Thyroid gland (tissue), 4 donors: ENCODE measurements at regions not wholly inside any gene's neighbourhood (a gene's known extent, or its start where the extent isn't known, plus 50 kb on each side); places are given as distances from the start of the nearest gene placed in this dataset.

Source experiments
- DNase-seq, 2 donors: peaks; one replicate each; pipeline ENCODE4 v3.0.0-alpha.2; 2019
- H3K27ac ChIP-seq, 3 donors: fragments of 200-600 bp; sonication (generic); 1 replicate in 2 of 3; 2 replicates in 1 of 3; pipeline ENCODE4 v1.5.1; 2016 to 2019; ENCODE audit warnings: mild to moderate bottlenecking in 1 of 3, moderate library complexity in 1 of 3
- H3K27me3 ChIP-seq: fragments of 200-600 bp; sonication (generic); one replicate; pipeline ENCODE4 v1.5.1; 2019
- H3K36me3 ChIP-seq, 2 donors: fragments of 200-600 bp; sonication (generic); one replicate each; pipeline ENCODE4 v1.5.1; 2016 to 2019
- H3K4me1 ChIP-seq, 2 donors: fragments of 200-600 bp; sonication (generic); one replicate each; pipeline ENCODE4 v1.5.1; 2017 to 2019
- H3K4me3 ChIP-seq, 3 donors: fragments of 200-600 bp; sonication (generic); replicated peaks in 1 of 3; 1 replicate in 2 of 3; 2 replicates in 1 of 3; pipeline ENCODE4 v1.5.1; 2016; ENCODE audit warnings: mild to moderate bottlenecking in 1 of 3
- H3K9me3 ChIP-seq: fragments of 200-600 bp; sonication (generic); one replicate; pipeline ENCODE4 v1.5.1; 2017
- POLR2A ChIP-seq, 2 donors: fragments of 450-650 bp; IDR thresholded peaks; one replicate each; pipeline ENCODE4 v1.6.1; 2017; ENCODE audit warnings: antibody characterized with exemption in 2 of 2, mild to moderate bottlenecking in 2 of 2, moderate library complexity in 1 of 2
- WGBS, 2 donors: methylation state at CpG; one replicate each; pipeline ENCODE4 v1.1.5; 2017; 5-methylcytosine and 5-hydroxymethylcytosine counted together
- intact Hi-C: fragments of 100-400 bp; cut with DNase I; formaldehyde crosslinking; loops from one replicate; pipeline ENCODE4 v1.15.1; 2023
- TF ChIP-seq, protein P1 (sequence below), 6 experiments: fragments of 200-600 bp in 3 of 6; fragments of 450-650 bp in 3 of 6; sonication (generic) in 3 of 6; IDR thresholded peaks; one replicate each; pipeline ENCODE4 v1.5.1; 2016 to 2019; ENCODE audit warnings: antibody characterized with exemption in 6 of 6, mild to moderate bottlenecking in 2 of 6, inconsistent platforms in 1 of 6, moderate library complexity in 1 of 6

DNA sequence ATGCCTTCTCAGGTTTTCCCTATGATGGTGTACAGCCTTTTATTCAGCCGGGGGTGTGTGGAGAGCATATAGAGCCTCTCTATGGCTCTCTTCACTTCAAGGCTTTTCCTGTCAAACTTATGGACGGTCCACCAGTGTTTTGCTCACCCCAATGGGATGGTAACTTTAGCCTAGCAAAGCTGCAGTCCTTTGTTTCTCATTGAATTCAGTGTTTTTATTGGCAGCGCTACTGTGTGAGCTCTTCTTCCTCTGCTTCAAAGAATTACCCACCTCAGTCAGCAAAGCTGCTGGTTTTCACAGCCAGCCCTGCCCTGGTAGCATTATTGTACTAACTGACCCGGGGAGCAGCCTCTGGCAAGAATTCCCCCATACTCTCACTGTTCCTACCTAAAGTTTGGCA lies 145.3 kb upstream of the RRP15 start:
- no peaks in the 10 kb centered on the region for H3K9me3 ChIP-seq
- no peaks in the 10 kb centered on the region for H3K27me3 ChIP-seq
- H3K36me3 ChIP-seq = no peaks in the 10 kb centered on the region
- H3K27ac ChIP-seq = no peak overlapping the region
- intact Hi-C loops = no loop called here
- 26 to 36% methylated on average over 4 of the region's 4 CpGs for WGBS, 2 donors
- no peaks in the 10 kb centered on the region for H3K4me1 ChIP-seq
- no peak for TF ChIP-seq POLR2A (IDR thresholded peaks at IDR 0.05)
- TF ChIP-seq, protein P1, sequence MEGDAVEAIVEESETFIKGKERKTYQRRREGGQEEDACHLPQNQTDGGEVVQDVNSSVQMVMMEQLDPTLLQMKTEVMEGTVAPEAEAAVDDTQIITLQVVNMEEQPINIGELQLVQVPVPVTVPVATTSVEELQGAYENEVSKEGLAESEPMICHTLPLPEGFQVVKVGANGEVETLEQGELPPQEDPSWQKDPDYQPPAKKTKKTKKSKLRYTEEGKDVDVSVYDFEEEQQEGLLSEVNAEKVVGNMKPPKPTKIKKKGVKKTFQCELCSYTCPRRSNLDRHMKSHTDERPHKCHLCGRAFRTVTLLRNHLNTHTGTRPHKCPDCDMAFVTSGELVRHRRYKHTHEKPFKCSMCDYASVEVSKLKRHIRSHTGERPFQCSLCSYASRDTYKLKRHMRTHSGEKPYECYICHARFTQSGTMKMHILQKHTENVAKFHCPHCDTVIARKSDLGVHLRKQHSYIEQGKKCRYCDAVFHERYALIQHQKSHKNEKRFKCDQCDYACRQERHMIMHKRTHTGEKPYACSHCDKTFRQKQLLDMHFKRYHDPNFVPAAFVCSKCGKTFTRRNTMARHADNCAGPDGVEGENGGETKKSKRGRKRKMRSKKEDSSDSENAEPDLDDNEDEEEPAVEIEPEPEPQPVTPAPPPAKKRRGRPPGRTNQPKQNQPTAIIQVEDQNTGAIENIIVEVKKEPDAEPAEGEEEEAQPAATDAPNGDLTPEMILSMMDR (IDR thresholded peaks at IDR 0.05) = no peak
- no peak overlapping the region for H3K4me3 ChIP-seq
- DNase-seq = peak in 1 of 2 donors; percentile 10

DNA sequence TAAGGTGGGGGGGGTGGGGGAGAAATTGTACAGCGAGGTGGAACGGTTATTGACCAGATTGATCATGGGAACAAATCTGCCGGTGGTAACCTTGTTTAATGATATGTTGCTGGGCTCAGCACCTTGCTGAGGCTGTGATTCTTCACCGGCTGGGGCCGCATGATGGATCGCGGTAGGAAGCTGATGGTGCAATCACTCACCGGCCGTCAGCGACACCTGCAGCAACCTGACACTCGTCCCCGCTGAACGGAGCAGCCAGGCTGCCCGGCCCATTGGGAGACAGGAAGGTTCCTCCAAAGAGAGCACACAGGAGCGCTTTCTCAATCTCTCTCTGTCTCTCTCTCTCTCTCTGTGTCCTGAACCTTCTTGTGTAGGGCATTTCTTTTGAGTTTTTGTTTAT lies 128.5 kb upstream of the RRP15 start:
- H3K36me3 ChIP-seq = no peaks in the 10 kb centered on the region

DNA sequence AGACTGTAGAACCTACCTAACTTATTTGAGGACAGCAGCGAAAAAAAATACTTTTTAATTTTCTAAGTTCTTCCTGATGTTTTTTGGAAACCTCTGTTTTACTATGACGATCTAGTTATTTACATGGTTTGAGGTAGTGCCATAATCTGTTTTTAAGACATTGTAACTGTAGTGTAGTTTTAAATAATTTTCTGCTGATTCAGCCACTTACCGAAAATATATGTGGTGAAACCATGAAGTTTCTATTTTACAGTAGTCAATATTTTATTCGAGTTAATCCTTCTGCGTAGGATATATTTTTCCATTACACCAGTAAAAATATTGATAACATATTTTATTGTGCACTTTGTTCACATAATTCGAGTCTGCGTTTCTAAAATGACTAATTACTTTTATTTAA lies 121.7 kb upstream of the RRP15 start:
- H3K27me3 ChIP-seq = no peaks in the 10 kb centered on the region
- 79% methylated on average over 7 of the region's 7 CpGs for WGBS, 2 donors
- H3K36me3 ChIP-seq = no peaks in the 10 kb centered on the region
- H3K9me3 ChIP-seq = no peaks in the 10 kb centered on the region
- intact Hi-C loops = no loop called here
- no peak overlapping the region for H3K27ac ChIP-seq
- DNase-seq = no peak
- no peaks in the 10 kb centered on the region for H3K4me1 ChIP-seq
- TF ChIP-seq, protein P1 (IDR thresholded peaks at IDR 0.05) = no peak
- no peak for TF ChIP-seq POLR2A (IDR thresholded peaks at IDR 0.05)
- no peak overlapping the region for H3K4me3 ChIP-seq

More for the DNA sequence above, 128.5 kb upstream of the RRP15 start:
- Histone ChIP-seq H3K27me3 (no peaks in the 10 kb centered on the region), H3K9me3 (no peaks in the 10 kb centered on the region), H3K27ac (no peak overlapping the region), H3K4me1 (no peaks in the 10 kb centered on the region), H3K4me3 (no peak overlapping the region)
- WGBS, 2 donors = 11 to 24% methylated on average over 15 of the region's 15 CpGs
- TF ChIP-seq, protein P1 (IDR thresholded peaks at IDR 0.05) = no peak
- TF ChIP-seq POLR2A (IDR thresholded peaks at IDR 0.05) = no peak
- intact Hi-C loops = no loop called here
- DNase-seq = peak; percentile 25 to 58

DNA sequence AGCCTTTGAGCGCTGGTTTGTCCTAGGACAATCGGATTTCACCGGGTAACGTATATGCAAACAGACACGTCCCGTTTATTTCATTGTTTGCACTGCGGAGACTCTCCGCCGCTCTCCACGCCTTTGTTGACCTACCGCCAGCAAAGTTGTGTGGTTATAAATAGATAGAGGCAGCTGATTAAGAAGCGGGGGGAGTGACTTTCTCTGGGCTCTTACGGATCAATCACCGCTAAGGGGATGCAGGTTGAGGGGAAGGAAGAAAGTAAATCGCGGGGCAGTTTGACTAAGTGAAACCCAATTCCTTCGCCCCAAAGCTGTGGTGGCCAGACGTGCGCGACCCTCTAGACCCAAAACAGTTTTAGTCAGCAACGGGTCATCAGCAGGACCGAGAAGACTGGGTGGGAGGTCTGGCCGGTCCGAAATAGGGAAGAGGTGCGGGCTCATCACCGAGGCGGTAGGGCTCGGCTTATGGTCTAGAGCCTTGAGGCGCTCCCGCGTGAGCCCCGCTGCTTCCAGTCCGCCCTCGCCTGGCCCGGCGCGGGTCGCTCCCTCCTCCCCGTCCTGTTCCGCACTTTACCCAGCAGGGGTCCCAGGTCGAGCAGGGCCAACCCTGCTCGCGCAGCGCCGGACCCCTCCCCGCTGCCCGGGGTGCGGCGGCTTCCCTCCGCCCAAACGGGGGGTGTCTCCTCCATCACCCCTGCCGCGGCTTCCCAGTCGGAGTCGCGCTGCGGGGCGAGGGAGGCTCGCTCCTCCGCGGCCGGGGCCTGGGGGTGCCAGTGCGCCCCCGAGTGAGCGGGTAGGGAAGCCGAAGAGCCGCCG lies 120.8 kb upstream of the RRP15 start:
- Histone ChIP-seq H3K27ac (peak overlapping the region; percentile 67 to 91 (median 82)), H3K4me1 (no peaks in the 10 kb centered on the region), H3K27me3 (no peaks in the 10 kb centered on the region), H3K4me3 (peak overlapping the region; percentile 52 to 67 (median 53)), H3K36me3 (no peaks in the 10 kb centered on the region), H3K9me3 (no peaks in the 10 kb centered on the region)
- intact Hi-C loops = no loop called here
- DNase-seq = peak; percentile 40 to 78
- 1 to 3% methylated on average over 24 to 46 of the region's 68 CpGs for WGBS, 2 donors
- TF ChIP-seq, protein P1 (IDR thresholded peaks at IDR 0.05) = peak in 2 of 6 experiments; percentile 20 to 31
- TF ChIP-seq POLR2A (IDR thresholded peaks at IDR 0.05) = peak in 1 of 2 donors; percentile 42

DNA sequence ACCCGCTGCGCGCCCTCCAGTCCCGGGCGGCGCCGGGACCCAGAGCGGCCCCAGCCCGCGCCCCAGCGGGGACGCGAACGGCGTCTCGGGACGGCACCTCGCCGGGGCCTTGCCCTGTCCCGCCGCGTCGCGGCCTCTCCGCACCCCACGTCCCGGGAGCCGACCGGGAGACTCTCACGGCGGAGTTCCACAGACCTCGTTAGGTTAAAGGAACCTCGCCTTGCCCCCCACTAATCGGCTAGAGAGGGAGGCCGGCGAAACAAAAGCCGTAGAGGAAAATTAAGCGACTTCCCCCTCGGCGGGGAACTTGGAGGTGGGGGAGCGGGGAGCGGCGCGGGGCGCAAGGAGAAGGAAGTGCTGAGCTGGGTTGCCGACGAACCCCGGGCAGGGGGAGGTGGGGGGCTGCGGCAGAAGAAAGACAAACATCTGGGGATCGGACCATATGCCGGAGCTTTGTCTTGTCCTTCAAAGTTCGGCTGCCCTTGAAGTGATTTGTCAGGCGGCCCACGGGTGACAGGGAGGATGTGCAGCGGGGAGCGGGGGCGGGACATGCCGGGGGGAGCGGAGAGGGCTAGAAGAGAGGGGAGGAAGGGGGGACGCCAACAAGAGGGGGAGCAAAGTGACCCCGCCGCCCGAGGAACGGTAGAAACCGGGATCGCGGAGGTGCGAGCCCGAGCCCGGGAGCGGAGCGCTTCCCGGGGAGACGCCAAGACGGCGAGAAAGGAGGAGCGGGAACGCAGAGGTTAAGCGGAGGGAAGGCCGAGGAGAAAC lies 120.0 kb upstream of the RRP15 start:
- intact Hi-C loops = no loop called here
- H3K4me1 ChIP-seq = no peaks in the 10 kb centered on the region
- TF ChIP-seq POLR2A (IDR thresholded peaks at IDR 0.05) = peak in 1 of 2 donors; percentile 10
- TF ChIP-seq, protein P1 (IDR thresholded peaks at IDR 0.05) = no peak
- H3K27ac ChIP-seq = peak overlapping the region; percentile 67 to 91 (median 82)
- no peaks in the 10 kb centered on the region for H3K9me3 ChIP-seq
- 2% methylated on average over 57 to 75 of the region's 80 CpGs for WGBS, 2 donors
- no peaks in the 10 kb centered on the region for H3K36me3 ChIP-seq
- H3K4me3 ChIP-seq = peak overlapping the region; percentile 52 to 67 (median 53)
- H3K27me3 ChIP-seq = no peaks in the 10 kb centered on the region
- peak; percentile 30 to 63 for DNase-seq
